ENCODE measurements at regions not wholly inside any gene's neighbourhood (a gene's known extent, or its start where the extent isn't known, plus 50 kb on each side); places are given as distances from the start of the nearest gene placed in this dataset.

DNA sequence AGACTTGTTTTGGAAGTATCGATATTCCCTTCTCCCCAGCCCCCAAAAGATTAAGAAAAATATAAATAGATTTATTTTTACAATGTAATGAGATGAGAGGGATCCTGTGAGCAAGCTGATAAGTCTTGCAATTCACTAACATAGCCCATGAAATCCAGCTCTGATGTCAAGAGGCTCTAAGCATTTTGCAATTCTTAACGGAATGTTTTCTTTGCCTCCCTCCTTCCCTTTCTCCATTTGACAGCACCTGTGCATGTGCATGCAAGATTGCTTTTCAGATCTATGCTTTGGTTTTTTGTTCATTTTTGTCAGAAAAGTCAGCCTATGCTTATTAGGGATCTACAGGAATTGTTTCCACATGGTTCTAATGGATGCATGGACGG, 169.9 kb downstream of the SLIT2 start:
- TF ChIP-seq POLR2A (IDR thresholded peaks at IDR 0.05; ENCODE audit: low read depth, low read length) = no peak
- TF ChIP-seq CTCF (conservative IDR thresholded peaks at IDR 0.05; ENCODE audit: low read depth, low read length) = no peak
- no peak for TF ChIP-seq MXI1 (IDR thresholded peaks at IDR 0.05; ENCODE audit: borderline replicate concordance, low read depth, low read length)
